ENCODE measurements at regions not wholly inside any gene's neighbourhood (a gene's known extent, or its start where the extent isn't known, plus 50 kb on each side); places are given as distances from the start of the nearest gene placed in this dataset.

DNA sequence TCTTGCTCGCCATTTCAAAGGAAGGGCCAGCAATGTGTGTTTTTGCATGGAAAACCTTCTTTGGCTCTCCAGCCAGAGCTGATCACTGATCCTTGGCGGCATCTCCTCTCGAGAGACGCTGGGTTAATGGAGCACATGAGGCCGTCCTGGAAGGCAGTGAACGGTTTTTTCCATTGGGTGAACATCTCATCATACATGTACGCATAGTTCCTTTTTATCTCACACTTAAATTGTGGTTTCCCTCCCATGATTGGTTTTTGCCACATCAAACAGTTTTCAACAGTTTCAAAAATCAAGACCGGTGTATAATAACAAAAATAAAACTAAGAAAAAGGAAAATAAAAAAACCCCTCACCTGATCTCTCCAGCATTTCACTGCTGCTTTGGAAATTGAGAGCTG is 276.4 kb downstream of the TCF7L2 start:
- TF ChIP-seq CTCF (IDR thresholded peaks at IDR 0.05) (no peak), POLR2A (IDR thresholded peaks at IDR 0.05) (no peak)
